ENCODE measurements at regions not wholly inside any gene's neighbourhood (a gene's known extent, or its start where the extent isn't known, plus 50 kb on each side); places are given as distances from the start of the nearest gene placed in this dataset.

- no peaks in the 10 kb centered on the region for H3K9me3 ChIP-seq (ENCODE audit: control insufficient read depth, insufficient read depth, low read length)
- Mint-ChIP-seq H3K36me3 (peaks cover 23% of the 10 kb centered on the region), H3K4me1 (no peaks in the 10 kb centered on the region), H3K27me3 (ENCODE audit: low read depth in 2 of 2) (no peaks in the 10 kb centered on the region), H3K4me3 (no peak overlapping the region), H3K27ac (no peak overlapping the region), H3K9me3 (peaks cover 22 to 24% of the 10 kb centered on the region in 2 donors)
- no peaks in the 10 kb centered on the region for H3K36me3 ChIP-seq (ENCODE audit: control insufficient read depth, insufficient read depth, low read length)
- H3K27ac ChIP-seq (ENCODE audit: low read length) = no peak overlapping the region
- no peaks in the 10 kb centered on the region for H3K27me3 ChIP-seq (ENCODE audit: control insufficient read depth, insufficient read depth, low read length)
- no peaks in the 10 kb centered on the region for H3K4me1 ChIP-seq (ENCODE audit: control insufficient read depth, insufficient read depth, low read length)
- ATAC-seq (no peak), DNase-seq (no peak)
- intact Hi-C loops (cut with micrococcal nuclease) = no loop called here
- WGBS (ENCODE audit: insufficient coverage) = 81% methylated on average over 1 of the region's 2 CpGs
- TF ChIP-seq, protein P1, sequence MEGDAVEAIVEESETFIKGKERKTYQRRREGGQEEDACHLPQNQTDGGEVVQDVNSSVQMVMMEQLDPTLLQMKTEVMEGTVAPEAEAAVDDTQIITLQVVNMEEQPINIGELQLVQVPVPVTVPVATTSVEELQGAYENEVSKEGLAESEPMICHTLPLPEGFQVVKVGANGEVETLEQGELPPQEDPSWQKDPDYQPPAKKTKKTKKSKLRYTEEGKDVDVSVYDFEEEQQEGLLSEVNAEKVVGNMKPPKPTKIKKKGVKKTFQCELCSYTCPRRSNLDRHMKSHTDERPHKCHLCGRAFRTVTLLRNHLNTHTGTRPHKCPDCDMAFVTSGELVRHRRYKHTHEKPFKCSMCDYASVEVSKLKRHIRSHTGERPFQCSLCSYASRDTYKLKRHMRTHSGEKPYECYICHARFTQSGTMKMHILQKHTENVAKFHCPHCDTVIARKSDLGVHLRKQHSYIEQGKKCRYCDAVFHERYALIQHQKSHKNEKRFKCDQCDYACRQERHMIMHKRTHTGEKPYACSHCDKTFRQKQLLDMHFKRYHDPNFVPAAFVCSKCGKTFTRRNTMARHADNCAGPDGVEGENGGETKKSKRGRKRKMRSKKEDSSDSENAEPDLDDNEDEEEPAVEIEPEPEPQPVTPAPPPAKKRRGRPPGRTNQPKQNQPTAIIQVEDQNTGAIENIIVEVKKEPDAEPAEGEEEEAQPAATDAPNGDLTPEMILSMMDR (IDR thresholded peaks at IDR 0.05) = no peak
- H3K4me3 ChIP-seq (ENCODE audit: low read length) = no peak overlapping the region
Observed at GRCh38 chr5:20654746-20655145, 666.7 kb upstream of the CDH18 start.

- Histone ChIP-seq H3K27ac (ENCODE audit: low read length) (no peak overlapping the region), H3K27me3 (ENCODE audit: control insufficient read depth, insufficient read depth, low read length) (no peaks in the 10 kb centered on the region), H3K4me1 (ENCODE audit: control insufficient read depth, insufficient read depth, low read length) (no peaks in the 10 kb centered on the region), H3K9me3 (ENCODE audit: control insufficient read depth, insufficient read depth, low read length) (no peaks in the 10 kb centered on the region), H3K36me3 (ENCODE audit: control insufficient read depth, insufficient read depth, low read length) (no peaks in the 10 kb centered on the region), H3K4me3 (ENCODE audit: low read length) (no peak overlapping the region)
- no peaks in the 10 kb centered on the region for H3K27me3 Mint-ChIP-seq (ENCODE audit: low read depth in 2 of 2)
- no peak overlapping the region for H3K27ac Mint-ChIP-seq
- TF ChIP-seq, protein P1 (IDR thresholded peaks at IDR 0.05) = no peak
- peaks cover 31% of the 10 kb centered on the region for H3K36me3 Mint-ChIP-seq
- no peak for DNase-seq
- intact Hi-C loops (cut with micrococcal nuclease) = no loop called here
- 70% methylated on average over 1 of the region's 2 CpGs for WGBS (ENCODE audit: insufficient coverage)
- no peak overlapping the region for H3K4me3 Mint-ChIP-seq
- H3K9me3 Mint-ChIP-seq = peaks cover 25 to 26% of the 10 kb centered on the region in 2 donors
- no peak for ATAC-seq
- H3K4me1 Mint-ChIP-seq = no peaks in the 10 kb centered on the region
Observed at GRCh38 chr5:20654033-20654432, 666.0 kb upstream of the CDH18 start.

- H3K4me3 Mint-ChIP-seq = no peak overlapping the region
- Histone ChIP-seq H3K9me3 (ENCODE audit: control insufficient read depth, insufficient read depth, low read length) (peaks cover 19% of the 10 kb centered on the region), H3K27ac (ENCODE audit: low read length) (no peak overlapping the region), H3K27me3 (ENCODE audit: control insufficient read depth, insufficient read depth, low read length) (no peaks in the 10 kb centered on the region), H3K4me3 (ENCODE audit: low read length) (no peak overlapping the region), H3K36me3 (ENCODE audit: control insufficient read depth, insufficient read depth, low read length) (no peaks in the 10 kb centered on the region), H3K4me1 (ENCODE audit: control insufficient read depth, insufficient read depth, low read length) (no peaks in the 10 kb centered on the region)
- peaks cover 22 to 25% of the 10 kb centered on the region in 2 donors for H3K9me3 Mint-ChIP-seq
- H3K27me3 Mint-ChIP-seq (ENCODE audit: low read depth in 2 of 2) = no peaks in the 10 kb centered on the region
- no peaks in the 10 kb centered on the region for H3K4me1 Mint-ChIP-seq
- intact Hi-C loops (cut with micrococcal nuclease) = no loop called here
- H3K27ac Mint-ChIP-seq = no peak overlapping the region
- 92% methylated on average over 1 of the region's 1 CpG for WGBS (ENCODE audit: insufficient coverage)
- DNase-seq = no peak
- TF ChIP-seq, protein P1 (IDR thresholded peaks at IDR 0.05) = no peak
- ATAC-seq = no peak
- peaks cover 32% of the 10 kb centered on the region for H3K36me3 Mint-ChIP-seq
Observed at GRCh38 chr5:20649966-20650365, 662.0 kb upstream of the CDH18 start.

GRCh38 chr5:20648981-20649380, 661.0 kb upstream of the CDH18 start:
- no peaks in the 10 kb centered on the region for H3K27me3 ChIP-seq (ENCODE audit: control insufficient read depth, insufficient read depth, low read length)
- H3K27ac ChIP-seq (ENCODE audit: low read length) = no peak overlapping the region
- intact Hi-C loops (cut with micrococcal nuclease) = no loop called here
- no peak overlapping the region for H3K4me3 Mint-ChIP-seq
- H3K4me1 Mint-ChIP-seq = no peaks in the 10 kb centered on the region
- H3K9me3 Mint-ChIP-seq = peaks cover 22 to 25% of the 10 kb centered on the region in 2 donors
- no peaks in the 10 kb centered on the region for H3K36me3 ChIP-seq (ENCODE audit: control insufficient read depth, insufficient read depth, low read length)
- DNase-seq = no peak
- H3K4me1 ChIP-seq (ENCODE audit: control insufficient read depth, insufficient read depth, low read length) = no peaks in the 10 kb centered on the region
- TF ChIP-seq, protein P1 (IDR thresholded peaks at IDR 0.05) = no peak
- no peak overlapping the region for H3K27ac Mint-ChIP-seq
- peaks cover 19% of the 10 kb centered on the region for H3K9me3 ChIP-seq (ENCODE audit: control insufficient read depth, insufficient read depth, low read length)
- peaks cover 32% of the 10 kb centered on the region for H3K36me3 Mint-ChIP-seq
- H3K27me3 Mint-ChIP-seq (ENCODE audit: low read depth in 2 of 2) = no peaks in the 10 kb centered on the region
- no peak overlapping the region for H3K4me3 ChIP-seq (ENCODE audit: low read length)
- ATAC-seq = no peak

Measured in natural killer cell (primary cell).